ENCODE measurements at regions not wholly inside any gene's neighbourhood (a gene's known extent, or its start where the extent isn't known, plus 50 kb on each side); places are given as distances from the start of the nearest gene placed in this dataset.
"Not testable (repeated sequence)": the region's sequence is repeated elsewhere in the genome, so short reads cannot be mapped to it uniquely, and the experiment has no call there.

DNA sequence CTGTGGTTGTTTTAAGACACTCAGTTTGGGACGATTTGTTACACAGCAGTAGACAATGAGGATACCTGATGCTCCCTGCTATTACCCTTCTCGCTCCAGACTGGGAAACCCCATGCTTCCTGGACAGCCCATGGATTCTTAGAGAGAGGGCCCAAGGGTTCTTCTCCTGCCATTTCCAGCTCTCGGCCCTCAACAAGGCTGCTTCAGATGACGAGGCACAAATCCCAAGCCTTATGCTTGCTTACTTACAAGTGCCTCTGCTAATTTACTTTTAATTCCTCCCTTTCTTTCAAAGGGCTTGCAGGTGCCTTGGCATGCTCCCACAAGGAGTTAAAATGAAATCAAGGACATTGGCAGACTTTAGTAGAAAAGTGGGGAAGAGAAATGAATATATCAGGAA lies 79.4 kb downstream of the GADD45G start:
- peaks cover 26% of the 10 kb centered on the region for H3K4me1 ChIP-seq (ENCODE audit: control insufficient read depth, insufficient read depth, low read length)
- no peak overlapping the region for H3K9ac ChIP-seq (ENCODE audit: low read depth, low read length)
- no peaks in the 10 kb centered on the region for H3K27me3 ChIP-seq (ENCODE audit: control insufficient read depth, insufficient read depth, low read length)
- H3K4me3 ChIP-seq (ENCODE audit: low read depth, low read length), result no peak overlapping the region
- H3K9me3 ChIP-seq (ENCODE audit: control insufficient read depth, insufficient read depth, low read length), result peaks cover 6% of the 10 kb centered on the region; the same call in 1 of the 2 replicates
- no peaks in the 10 kb centered on the region for H3K36me3 ChIP-seq (ENCODE audit: control insufficient read depth, insufficient read depth, low read length)
- no peak overlapping the region for H3K27ac ChIP-seq (ENCODE audit: low read depth, low read length)

GRCh38 chr9:89684912-89685636 lies 80.3 kb downstream of the GADD45G start:
- H3K27ac ChIP-seq (ENCODE audit: low read depth, low read length), result no peak overlapping the region
- no peaks in the 10 kb centered on the region for H3K36me3 ChIP-seq (ENCODE audit: control insufficient read depth, insufficient read depth, low read length)
- H3K27me3 ChIP-seq (ENCODE audit: control insufficient read depth, insufficient read depth, low read length), result no peaks in the 10 kb centered on the region
- H3K4me1 ChIP-seq (ENCODE audit: control insufficient read depth, insufficient read depth, low read length), result peaks cover 20% of the 10 kb centered on the region; the same call in 1 of the 2 replicates
- no peak overlapping the region for H3K4me3 ChIP-seq (ENCODE audit: low read depth, low read length)
- H3K9me3 ChIP-seq (ENCODE audit: control insufficient read depth, insufficient read depth, low read length), result peaks cover 6% of the 10 kb centered on the region; the same call in 1 of the 2 replicates
- no peak overlapping the region for H3K9ac ChIP-seq (ENCODE audit: low read depth, low read length)

DNA sequence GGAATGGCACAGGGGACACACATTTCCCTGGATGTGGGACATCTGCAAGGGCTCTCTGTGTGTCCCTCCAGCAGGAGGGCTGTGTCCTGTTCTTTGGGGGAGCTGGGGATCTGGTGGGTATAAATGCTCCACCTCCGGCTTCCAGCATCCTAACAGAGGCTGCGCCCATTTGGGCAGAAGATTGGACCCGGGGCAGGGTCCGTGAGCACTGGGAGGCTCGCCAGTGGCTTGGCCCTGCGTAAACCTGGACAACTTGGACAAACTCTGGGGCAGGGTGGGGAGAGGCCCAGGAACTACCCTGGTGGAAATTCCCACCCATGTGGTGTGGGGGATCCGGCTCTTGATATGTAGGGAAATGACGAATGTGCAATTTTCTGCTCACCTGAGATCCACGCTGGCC lies 80.9 kb downstream of the GADD45G start:
- H3K4me1 ChIP-seq (ENCODE audit: control insufficient read depth, insufficient read depth, low read length), result peaks cover 20% of the 10 kb centered on the region; the same call in 1 of the 2 replicates
- H3K9me3 ChIP-seq (ENCODE audit: control insufficient read depth, insufficient read depth, low read length), result peaks cover 2% of the 10 kb centered on the region; the same call in 1 of the 2 replicates
- no peak overlapping the region for H3K4me3 ChIP-seq (ENCODE audit: low read depth, low read length)
- H3K36me3 ChIP-seq (ENCODE audit: control insufficient read depth, insufficient read depth, low read length), result no peaks in the 10 kb centered on the region
- no peak overlapping the region for H3K27ac ChIP-seq (ENCODE audit: low read depth, low read length)
- H3K27me3 ChIP-seq (ENCODE audit: control insufficient read depth, insufficient read depth, low read length), result no peaks in the 10 kb centered on the region
- no peak overlapping the region for H3K9ac ChIP-seq (ENCODE audit: low read depth, low read length)

DNA sequence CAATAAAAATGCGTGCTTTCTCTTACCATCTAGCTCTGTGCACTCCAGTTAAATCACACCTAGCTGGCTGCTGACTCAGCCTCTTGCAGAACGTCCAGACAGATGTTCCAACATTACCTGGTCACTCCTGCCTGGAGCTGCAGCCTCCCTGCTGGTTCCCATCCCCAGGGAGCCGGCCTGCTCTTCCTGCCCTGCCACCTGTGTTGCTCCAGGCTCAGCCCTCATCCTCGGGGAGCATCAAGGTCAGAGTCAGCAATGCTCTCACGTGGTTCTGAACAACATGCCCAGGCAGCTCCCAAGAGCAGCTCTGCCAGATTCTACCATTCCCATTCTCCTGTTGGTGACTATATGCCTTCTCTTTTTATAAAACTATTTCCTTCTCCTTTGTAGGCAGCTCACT lies 81.3 kb downstream of the GADD45G start:
- Histone ChIP-seq H3K27me3 (ENCODE audit: control insufficient read depth, insufficient read depth, low read length) (no peaks in the 10 kb centered on the region), H3K27ac (ENCODE audit: low read depth, low read length) (no peak overlapping the region), H3K9ac (ENCODE audit: low read depth, low read length) (no peak overlapping the region), H3K36me3 (ENCODE audit: control insufficient read depth, insufficient read depth, low read length) (no peaks in the 10 kb centered on the region), H3K4me3 (ENCODE audit: low read depth, low read length) (no peak overlapping the region), H3K4me1 (ENCODE audit: control insufficient read depth, insufficient read depth, low read length) (peaks cover 20% of the 10 kb centered on the region; the same call in 1 of the 2 replicates), H3K9me3 (ENCODE audit: control insufficient read depth, insufficient read depth, low read length) (no peaks in the 10 kb centered on the region)

DNA sequence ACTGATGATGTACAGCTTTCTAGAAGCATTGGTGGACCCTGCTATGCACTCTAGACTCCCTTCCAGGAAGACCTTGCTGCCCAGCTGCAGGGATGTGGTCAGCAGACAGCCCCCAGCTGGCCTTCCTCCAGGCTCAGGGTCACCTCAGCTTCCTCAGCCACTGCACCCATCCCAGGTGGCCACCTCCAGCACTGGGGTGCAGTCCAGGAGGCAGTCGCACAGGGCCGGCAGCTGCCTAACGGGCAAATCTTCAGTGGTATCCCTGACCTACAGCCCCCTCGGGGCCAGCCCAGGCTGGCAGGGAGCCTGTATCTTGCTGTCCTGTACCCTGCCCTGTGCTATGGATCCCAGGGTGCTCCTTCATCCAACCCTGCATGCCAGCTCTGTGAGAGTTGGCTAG lies 81.8 kb downstream of the GADD45G start:
- Histone ChIP-seq H3K9ac (ENCODE audit: low read depth, low read length) (no peak overlapping the region), H3K4me3 (ENCODE audit: low read depth, low read length) (no peak overlapping the region), H3K9me3 (ENCODE audit: control insufficient read depth, insufficient read depth, low read length) (no peaks in the 10 kb centered on the region), H3K27ac (ENCODE audit: low read depth, low read length) (no peak overlapping the region), H3K36me3 (ENCODE audit: control insufficient read depth, insufficient read depth, low read length) (no peaks in the 10 kb centered on the region), H3K27me3 (ENCODE audit: control insufficient read depth, insufficient read depth, low read length) (no peaks in the 10 kb centered on the region), H3K4me1 (ENCODE audit: control insufficient read depth, insufficient read depth, low read length) (peaks cover 20% of the 10 kb centered on the region; the same call in 1 of the 2 replicates)

GRCh38 chr9:89687188-89687587 lies 82.4 kb downstream of the GADD45G start:
- Histone ChIP-seq H3K27me3 (ENCODE audit: control insufficient read depth, insufficient read depth, low read length) (no peaks in the 10 kb centered on the region), H3K4me3 (ENCODE audit: low read depth, low read length) (no peak overlapping the region), H3K4me1 (ENCODE audit: control insufficient read depth, insufficient read depth, low read length) (peaks cover 20% of the 10 kb centered on the region; the same call in 1 of the 2 replicates), H3K9ac (ENCODE audit: low read depth, low read length) (no peak overlapping the region), H3K27ac (ENCODE audit: low read depth, low read length) (no peak overlapping the region), H3K9me3 (ENCODE audit: control insufficient read depth, insufficient read depth, low read length) (no peaks in the 10 kb centered on the region), H3K36me3 (ENCODE audit: control insufficient read depth, insufficient read depth, low read length) (no peaks in the 10 kb centered on the region)

GRCh38 chr9:89687848-89688247 lies 83.0 kb downstream of the GADD45G start:
- no peak overlapping the region for H3K9ac ChIP-seq (ENCODE audit: low read depth, low read length)
- H3K27ac ChIP-seq (ENCODE audit: low read depth, low read length), result no peak overlapping the region
- peaks cover 20% of the 10 kb centered on the region; the same call in 1 of the 2 replicates for H3K4me1 ChIP-seq (ENCODE audit: control insufficient read depth, insufficient read depth, low read length)
- no peak overlapping the region for H3K4me3 ChIP-seq (ENCODE audit: low read depth, low read length)
- no peaks in the 10 kb centered on the region for H3K27me3 ChIP-seq (ENCODE audit: control insufficient read depth, insufficient read depth, low read length)
- no peaks in the 10 kb centered on the region for H3K9me3 ChIP-seq (ENCODE audit: control insufficient read depth, insufficient read depth, low read length)
- no peaks in the 10 kb centered on the region for H3K36me3 ChIP-seq (ENCODE audit: control insufficient read depth, insufficient read depth, low read length)

DNA sequence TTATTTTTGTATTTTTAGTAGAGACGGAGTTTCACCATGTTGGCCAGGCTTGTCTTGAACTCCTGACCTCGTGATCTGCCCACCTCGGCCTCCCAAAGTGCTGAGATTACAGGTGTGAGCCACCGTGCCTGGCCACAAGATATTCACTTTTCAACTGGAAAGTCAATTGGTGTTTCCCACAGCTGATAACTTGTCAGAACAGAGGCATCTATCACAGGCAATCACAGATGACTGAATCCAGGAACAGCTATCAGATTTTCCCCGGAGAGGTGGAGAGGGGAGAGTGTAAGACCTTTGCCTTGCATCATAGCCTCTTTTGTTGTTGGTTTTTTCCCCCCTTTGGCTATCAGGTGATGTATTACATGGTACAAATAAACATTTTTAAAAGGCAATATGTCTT lies 84.5 kb downstream of the GADD45G start:
- H3K27me3 ChIP-seq (ENCODE audit: control insufficient read depth, insufficient read depth, low read length); H3K27ac ChIP-seq (ENCODE audit: low read depth, low read length); H3K36me3 ChIP-seq (ENCODE audit: control insufficient read depth, insufficient read depth, low read length); H3K9me3 ChIP-seq (ENCODE audit: control insufficient read depth, insufficient read depth, low read length); H3K4me3 ChIP-seq (ENCODE audit: low read depth, low read length); H3K9ac ChIP-seq (ENCODE audit: low read depth, low read length): not testable (repeated sequence)
- peaks cover 20% of the 10 kb centered on the region; the same call in 1 of the 2 replicates for H3K4me1 ChIP-seq (ENCODE audit: control insufficient read depth, insufficient read depth, low read length)

DNA sequence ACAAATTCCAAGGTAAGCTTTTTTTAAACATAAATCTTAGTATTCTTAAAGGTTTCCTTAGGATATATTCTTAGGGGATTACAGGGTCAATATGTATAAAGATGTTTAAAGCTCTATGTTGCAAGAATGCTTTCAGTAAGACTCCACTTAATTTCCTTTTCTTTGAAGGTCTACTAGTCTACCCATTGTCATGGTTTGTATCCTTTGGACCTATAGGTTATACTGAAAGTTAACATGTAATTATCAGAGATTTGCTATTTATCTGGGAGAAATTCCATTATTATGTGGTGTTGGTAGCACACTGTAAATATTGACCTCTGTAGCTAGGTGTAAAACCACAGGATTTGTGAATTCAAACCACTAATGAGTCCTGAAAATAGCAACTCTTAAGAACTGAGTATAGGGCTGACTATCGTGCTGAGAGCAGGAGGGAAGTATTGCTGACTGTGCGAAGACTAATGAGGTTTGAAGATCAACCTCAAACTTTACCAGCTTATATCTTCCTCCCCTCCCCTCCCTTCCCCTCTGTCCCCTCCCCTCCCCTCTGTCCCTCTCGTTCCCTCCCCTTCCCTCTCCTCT lies 85.6 kb downstream of the GADD45G start:
- no peak overlapping the region for H3K4me3 ChIP-seq (ENCODE audit: low read depth, low read length)
- no peak overlapping the region for H3K27ac ChIP-seq (ENCODE audit: low read depth, low read length)
- H3K9ac ChIP-seq (ENCODE audit: low read depth, low read length), result no peak overlapping the region
- H3K27me3 ChIP-seq (ENCODE audit: control insufficient read depth, insufficient read depth, low read length), result no peaks in the 10 kb centered on the region
- H3K4me1 ChIP-seq (ENCODE audit: control insufficient read depth, insufficient read depth, low read length), result peaks cover 27% of the 10 kb centered on the region
- no peaks in the 10 kb centered on the region for H3K36me3 ChIP-seq (ENCODE audit: control insufficient read depth, insufficient read depth, low read length)
- H3K9me3 ChIP-seq (ENCODE audit: control insufficient read depth, insufficient read depth, low read length), result no peaks in the 10 kb centered on the region

- Histone ChIP-seq H3K27ac (ENCODE audit: low read depth, low read length) (no peak overlapping the region), H3K4me3 (ENCODE audit: low read depth, low read length) (no peak overlapping the region), H3K9ac (ENCODE audit: low read depth, low read length) (no peak overlapping the region)
Observed at GRCh38 chr9:89695441-89695891, 90.7 kb downstream of the GADD45G start.

GRCh38 chr9:89695979-89696378 lies 91.2 kb downstream of the GADD45G start:
- H3K4me3 ChIP-seq (ENCODE audit: low read depth, low read length); H3K27me3 ChIP-seq (ENCODE audit: control insufficient read depth, insufficient read depth, low read length): not testable (repeated sequence)

More at GRCh38 chr9:89695441-89695891, 90.7 kb downstream of the GADD45G start:
- Histone ChIP-seq H3K27me3 (ENCODE audit: control insufficient read depth, insufficient read depth, low read length) (no peaks in the 10 kb centered on the region), H3K4me1 (ENCODE audit: control insufficient read depth, insufficient read depth, low read length) (peaks cover 13% of the 10 kb centered on the region), H3K36me3 (ENCODE audit: control insufficient read depth, insufficient read depth, low read length) (no peaks in the 10 kb centered on the region), H3K9me3 (ENCODE audit: control insufficient read depth, insufficient read depth, low read length) (no peaks in the 10 kb centered on the region)

More at GRCh38 chr9:89695979-89696378, 91.2 kb downstream of the GADD45G start:
- H3K9me3 ChIP-seq (ENCODE audit: control insufficient read depth, insufficient read depth, low read length); H3K36me3 ChIP-seq (ENCODE audit: control insufficient read depth, insufficient read depth, low read length); H3K9ac ChIP-seq (ENCODE audit: low read depth, low read length): not testable (repeated sequence)
- Histone ChIP-seq H3K4me1 (ENCODE audit: control insufficient read depth, insufficient read depth, low read length) (peaks cover 17% of the 10 kb centered on the region), H3K27ac (ENCODE audit: low read depth, low read length) (peak overlapping the region; percentile 25)
